ENCODE measurements at regions not wholly inside any gene's neighbourhood (a gene's known extent, or its start where the extent isn't known, plus 50 kb on each side); places are given as distances from the start of the nearest gene placed in this dataset.

DNA sequence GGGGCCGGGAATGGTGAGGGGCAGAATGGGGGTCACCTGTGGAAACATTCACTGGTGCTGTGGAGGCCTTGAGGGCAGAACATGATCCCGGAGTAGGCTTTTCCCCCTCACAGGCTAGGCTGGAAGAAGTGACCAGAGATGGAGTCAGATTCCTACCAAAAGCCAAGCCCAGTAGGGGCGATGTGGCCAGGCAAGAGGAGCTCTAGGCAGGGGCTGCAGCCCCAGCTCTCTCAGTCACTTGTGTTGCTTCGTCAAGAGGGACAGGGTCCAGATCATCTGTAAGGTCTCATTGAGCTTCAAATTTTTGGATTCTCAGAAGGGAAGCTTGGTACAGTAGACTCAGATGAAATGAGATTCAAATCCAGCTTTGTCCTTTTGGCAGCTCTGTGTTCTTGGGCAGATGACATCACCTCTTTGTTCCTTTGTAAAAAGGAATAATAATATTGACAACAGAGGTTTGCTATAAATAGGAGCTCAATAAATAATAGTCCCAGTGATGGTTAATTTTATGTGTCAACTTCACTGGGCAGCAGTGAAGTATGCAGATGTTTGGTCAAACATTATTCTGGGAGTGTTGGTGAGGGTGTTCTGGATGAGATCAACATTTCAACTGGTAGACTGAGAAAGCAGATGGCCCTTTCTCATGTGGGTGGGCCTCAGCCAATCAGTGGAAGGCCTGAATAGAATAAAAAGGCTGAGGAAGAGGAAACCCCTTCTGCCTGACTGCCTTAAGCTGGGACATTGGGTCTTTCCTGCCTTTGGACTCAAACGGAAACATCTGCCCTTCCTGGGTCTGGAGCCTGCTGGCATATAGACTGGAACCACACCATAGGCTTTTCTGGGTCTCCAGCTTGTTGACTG, 324.7 kb upstream of the USP24 start:
- no peak for TF ChIP-seq RAD21 (IDR thresholded peaks at IDR 0.05; ENCODE audit: low read depth)
- no peak for TF ChIP-seq CEBPB (IDR thresholded peaks at IDR 0.05)
- TF ChIP-seq CREB1 (IDR thresholded peaks at IDR 0.05; ENCODE audit: low read depth): no peak
- no peak for TF ChIP-seq EGR1 (IDR thresholded peaks at IDR 0.05)
- no peak for TF ChIP-seq YY1 (IDR thresholded peaks at IDR 0.05; ENCODE audit: low read depth)
